ENCODE measurements at regions not wholly inside any gene's neighbourhood (a gene's known extent, or its start where the extent isn't known, plus 50 kb on each side); places are given as distances from the start of the nearest gene placed in this dataset.

GRCh38 chr3:150357923-150358607 lies 50.0 kb upstream of the TSC22D2 start:
- Histone ChIP-seq H3K9me3 (no peaks in the 10 kb centered on the region), H3K4me3 (no peak overlapping the region), H3K27me3 (no peaks in the 10 kb centered on the region), H3K36me3 (no peaks in the 10 kb centered on the region), H3K4me1 (no peaks in the 10 kb centered on the region), H3K27ac (no peak overlapping the region)
- WGBS, result 78% methylated on average over 10 of the region's 10 CpGs
- DNase-seq (ENCODE audit: low spot score in 2 of 2), result no peak
- TF ChIP-seq CTCF (IDR thresholded peaks at IDR 0.05) (no peak), POLR2A (IDR thresholded peaks at IDR 0.05) (no peak), POLR2AphosphoS5 (IDR thresholded peaks at IDR 0.05) (no peak), EP300 (IDR thresholded peaks at IDR 0.05) (no peak)

- H3K4me3 ChIP-seq, result no peak overlapping the region
- no peaks in the 10 kb centered on the region for H3K9me3 ChIP-seq
- no peaks in the 10 kb centered on the region for H3K36me3 ChIP-seq
- WGBS, result 74% methylated on average over 1 of the region's 1 CpG
- DNase-seq (ENCODE audit: low spot score in 2 of 2), result no peak
- TF ChIP-seq CTCF (IDR thresholded peaks at IDR 0.05), result no peak
- TF ChIP-seq POLR2AphosphoS5 (IDR thresholded peaks at IDR 0.05), result no peak
- TF ChIP-seq POLR2A (IDR thresholded peaks at IDR 0.05), result no peak
- TF ChIP-seq EP300 (IDR thresholded peaks at IDR 0.05), result no peak
- no peaks in the 10 kb centered on the region for H3K27me3 ChIP-seq
- no peaks in the 10 kb centered on the region for H3K4me1 ChIP-seq
- no peak overlapping the region for H3K27ac ChIP-seq
Observed at GRCh38 chr3:150357140-150357539, 51.0 kb upstream of the TSC22D2 start.

GRCh38 chr3:150355574-150355973 lies 52.5 kb upstream of the TSC22D2 start:
- WGBS, result 67% methylated on average over 1 of the region's 1 CpG
- DNase-seq (ENCODE audit: low spot score in 2 of 2), result no peak
- no peaks in the 10 kb centered on the region for H3K9me3 ChIP-seq
- H3K27me3 ChIP-seq, result no peaks in the 10 kb centered on the region
- TF ChIP-seq EP300 (IDR thresholded peaks at IDR 0.05) (no peak), CTCF (IDR thresholded peaks at IDR 0.05) (no peak), POLR2A (IDR thresholded peaks at IDR 0.05) (no peak), POLR2AphosphoS5 (IDR thresholded peaks at IDR 0.05) (no peak)
- H3K36me3 ChIP-seq, result no peaks in the 10 kb centered on the region
- no peaks in the 10 kb centered on the region for H3K4me1 ChIP-seq
- no peak overlapping the region for H3K27ac ChIP-seq
- no peak overlapping the region for H3K4me3 ChIP-seq

GRCh38 chr3:150352931-150353330 lies 55.2 kb upstream of the TSC22D2 start:
- no peak for DNase-seq (ENCODE audit: low spot score in 2 of 2)
- H3K4me3 ChIP-seq, result no peak overlapping the region
- no peak for TF ChIP-seq POLR2AphosphoS5 (IDR thresholded peaks at IDR 0.05)
- no peak for TF ChIP-seq EP300 (IDR thresholded peaks at IDR 0.05)
- no peak for TF ChIP-seq CTCF (IDR thresholded peaks at IDR 0.05)

GRCh38 chr3:150351398-150351797 lies 56.7 kb upstream of the TSC22D2 start:
- no peak overlapping the region for H3K27ac ChIP-seq
- WGBS, result 92% methylated on average over 3 of the region's 3 CpGs

More at GRCh38 chr3:150352931-150353330, 55.2 kb upstream of the TSC22D2 start:
- 96% methylated on average over 4 of the region's 4 CpGs for WGBS
- no peaks in the 10 kb centered on the region for H3K27me3 ChIP-seq
- no peaks in the 10 kb centered on the region for H3K9me3 ChIP-seq
- H3K27ac ChIP-seq, result no peak overlapping the region
- no peaks in the 10 kb centered on the region for H3K36me3 ChIP-seq
- peaks cover 18% of the 10 kb centered on the region for H3K4me1 ChIP-seq

More at GRCh38 chr3:150351398-150351797, 56.7 kb upstream of the TSC22D2 start:
- DNase-seq (ENCODE audit: low spot score in 2 of 2), result no peak
- Histone ChIP-seq H3K9me3 (no peaks in the 10 kb centered on the region), H3K27me3 (no peaks in the 10 kb centered on the region), H3K4me3 (no peak overlapping the region), H3K4me1 (peaks cover 34% of the 10 kb centered on the region), H3K36me3 (no peaks in the 10 kb centered on the region)
- TF ChIP-seq CTCF (IDR thresholded peaks at IDR 0.05) (no peak), POLR2AphosphoS5 (IDR thresholded peaks at IDR 0.05) (no peak), EP300 (IDR thresholded peaks at IDR 0.05) (no peak), POLR2A (IDR thresholded peaks at IDR 0.05) (no peak)
